ENCODE measurements at regions not wholly inside any gene's neighbourhood (a gene's known extent, or its start where the extent isn't known, plus 50 kb on each side); places are given as distances from the start of the nearest gene placed in this dataset.

DNA sequence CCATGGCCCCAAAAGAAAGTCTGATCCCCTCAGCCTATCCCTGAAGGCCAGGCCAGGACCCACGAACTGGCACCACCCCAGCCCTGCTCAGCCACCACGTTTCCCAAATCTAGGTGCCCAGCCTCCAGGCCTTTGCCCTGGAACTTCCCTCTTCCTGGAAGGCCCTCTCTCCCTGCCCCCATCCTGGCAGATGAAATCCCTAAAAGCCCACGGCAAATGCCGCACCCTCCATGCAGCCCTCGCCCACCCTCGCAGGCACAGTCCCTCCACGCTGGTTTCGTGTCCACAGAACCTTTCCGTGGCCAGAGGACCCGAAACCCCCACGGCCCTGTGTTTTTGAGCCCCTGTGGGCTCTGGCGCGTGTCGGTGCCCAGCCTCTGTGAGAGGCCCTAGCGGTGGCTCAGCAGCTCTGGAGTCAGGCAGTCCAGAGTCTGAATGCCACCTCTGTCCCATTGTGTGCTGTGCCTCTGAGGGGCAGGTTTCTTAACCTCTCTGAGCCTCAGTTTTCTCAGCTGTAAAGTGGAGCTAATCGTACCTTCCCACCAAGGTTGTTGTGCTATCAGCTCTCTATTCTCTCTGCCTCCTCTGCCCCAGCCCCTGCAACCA lies 138.5 kb upstream of the IQSEC1 start:
- Mint-ChIP-seq H3K27ac (ENCODE audit: unreplicated experiment) (no peak overlapping the region), H3K4me1 (ENCODE audit: unreplicated experiment) (no peaks in the 10 kb centered on the region), H3K36me3 (ENCODE audit: unreplicated experiment) (no peaks in the 10 kb centered on the region), H3K4me3 (ENCODE audit: unreplicated experiment) (no peak overlapping the region), H3K27me3 (ENCODE audit: unreplicated experiment) (peaks cover 10% of the 10 kb centered on the region), H3K9me3 (ENCODE audit: unreplicated experiment) (no peaks in the 10 kb centered on the region)
- DNase-seq (ENCODE audit: extremely low spot score, unreplicated experiment): no peak
- TF ChIP-seq, protein P1, sequence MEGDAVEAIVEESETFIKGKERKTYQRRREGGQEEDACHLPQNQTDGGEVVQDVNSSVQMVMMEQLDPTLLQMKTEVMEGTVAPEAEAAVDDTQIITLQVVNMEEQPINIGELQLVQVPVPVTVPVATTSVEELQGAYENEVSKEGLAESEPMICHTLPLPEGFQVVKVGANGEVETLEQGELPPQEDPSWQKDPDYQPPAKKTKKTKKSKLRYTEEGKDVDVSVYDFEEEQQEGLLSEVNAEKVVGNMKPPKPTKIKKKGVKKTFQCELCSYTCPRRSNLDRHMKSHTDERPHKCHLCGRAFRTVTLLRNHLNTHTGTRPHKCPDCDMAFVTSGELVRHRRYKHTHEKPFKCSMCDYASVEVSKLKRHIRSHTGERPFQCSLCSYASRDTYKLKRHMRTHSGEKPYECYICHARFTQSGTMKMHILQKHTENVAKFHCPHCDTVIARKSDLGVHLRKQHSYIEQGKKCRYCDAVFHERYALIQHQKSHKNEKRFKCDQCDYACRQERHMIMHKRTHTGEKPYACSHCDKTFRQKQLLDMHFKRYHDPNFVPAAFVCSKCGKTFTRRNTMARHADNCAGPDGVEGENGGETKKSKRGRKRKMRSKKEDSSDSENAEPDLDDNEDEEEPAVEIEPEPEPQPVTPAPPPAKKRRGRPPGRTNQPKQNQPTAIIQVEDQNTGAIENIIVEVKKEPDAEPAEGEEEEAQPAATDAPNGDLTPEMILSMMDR (IDR thresholded peaks at IDR 0.05): no peak

DNA sequence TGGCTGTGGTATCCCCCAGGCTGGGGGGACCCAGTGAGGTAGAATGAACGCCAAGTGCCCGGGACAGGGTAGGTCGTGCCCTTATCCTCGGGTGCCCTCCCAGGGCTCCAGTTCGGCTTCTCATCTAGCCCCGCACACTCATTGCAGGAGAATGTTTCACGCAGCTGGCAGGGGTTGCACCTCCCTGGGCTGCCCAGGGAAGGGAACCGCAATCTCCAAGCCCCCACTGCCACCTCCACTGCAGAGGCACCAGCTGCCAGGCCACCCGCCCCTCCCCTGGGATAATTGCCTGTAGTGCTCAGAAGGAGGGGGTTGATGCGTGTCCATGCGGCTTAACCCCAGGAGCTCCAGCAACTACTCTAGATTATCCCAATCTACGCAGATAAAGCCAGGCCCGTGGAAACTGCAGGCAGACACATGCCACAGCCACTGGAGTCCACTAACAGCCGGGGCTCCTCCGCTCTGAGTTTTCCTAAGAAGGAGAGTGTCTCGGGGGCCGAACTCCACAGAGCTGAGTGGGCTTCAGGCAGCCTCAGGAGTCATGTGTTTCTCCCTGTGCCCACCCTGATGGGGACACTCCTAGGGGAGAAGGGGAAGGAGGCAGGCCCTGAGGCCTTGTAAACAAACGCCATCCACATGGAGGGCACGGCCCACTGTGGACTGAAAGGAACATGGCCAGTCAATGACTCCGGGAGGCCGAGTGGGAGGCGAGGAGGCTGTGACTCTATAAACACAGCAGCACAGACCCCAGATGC lies 137.2 kb upstream of the IQSEC1 start:
- DNase-seq (ENCODE audit: extremely low spot score, unreplicated experiment): no peak
- Mint-ChIP-seq H3K4me3 (ENCODE audit: unreplicated experiment) (no peak overlapping the region), H3K27me3 (ENCODE audit: unreplicated experiment) (peaks cover 14% of the 10 kb centered on the region), H3K36me3 (ENCODE audit: unreplicated experiment) (no peaks in the 10 kb centered on the region), H3K4me1 (ENCODE audit: unreplicated experiment) (no peaks in the 10 kb centered on the region), H3K27ac (ENCODE audit: unreplicated experiment) (no peak overlapping the region), H3K9me3 (ENCODE audit: unreplicated experiment) (no peaks in the 10 kb centered on the region)
- TF ChIP-seq, protein P1 (IDR thresholded peaks at IDR 0.05): no peak

DNA sequence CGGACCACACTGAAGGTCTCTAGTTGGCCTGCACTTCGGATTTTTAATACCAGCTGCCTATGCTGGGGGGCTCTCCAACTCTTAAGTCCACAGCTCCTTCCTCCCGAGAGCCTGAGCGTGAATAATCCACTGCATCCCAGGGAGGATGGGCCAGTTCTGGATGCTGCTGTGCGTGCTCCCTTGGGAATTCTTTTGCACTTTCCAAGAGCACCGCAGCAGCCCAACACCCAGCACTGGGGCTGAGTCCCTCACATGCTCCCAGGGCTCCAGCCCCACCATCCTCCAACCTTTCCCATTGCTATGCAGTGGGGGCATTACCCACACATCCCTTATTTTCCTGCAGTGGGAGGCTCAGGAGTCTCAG lies 136.4 kb upstream of the IQSEC1 start:
- DNase-seq (ENCODE audit: extremely low spot score, unreplicated experiment): no peak
- H3K4me3 Mint-ChIP-seq (ENCODE audit: unreplicated experiment): no peak overlapping the region
- H3K9me3 Mint-ChIP-seq (ENCODE audit: unreplicated experiment): no peaks in the 10 kb centered on the region
- no peak overlapping the region for H3K27ac Mint-ChIP-seq (ENCODE audit: unreplicated experiment)
- H3K36me3 Mint-ChIP-seq (ENCODE audit: unreplicated experiment): no peaks in the 10 kb centered on the region
- H3K4me1 Mint-ChIP-seq (ENCODE audit: unreplicated experiment): no peaks in the 10 kb centered on the region
- H3K27me3 Mint-ChIP-seq (ENCODE audit: unreplicated experiment): peaks cover 14% of the 10 kb centered on the region
- TF ChIP-seq, protein P1 (IDR thresholded peaks at IDR 0.05): no peak

DNA sequence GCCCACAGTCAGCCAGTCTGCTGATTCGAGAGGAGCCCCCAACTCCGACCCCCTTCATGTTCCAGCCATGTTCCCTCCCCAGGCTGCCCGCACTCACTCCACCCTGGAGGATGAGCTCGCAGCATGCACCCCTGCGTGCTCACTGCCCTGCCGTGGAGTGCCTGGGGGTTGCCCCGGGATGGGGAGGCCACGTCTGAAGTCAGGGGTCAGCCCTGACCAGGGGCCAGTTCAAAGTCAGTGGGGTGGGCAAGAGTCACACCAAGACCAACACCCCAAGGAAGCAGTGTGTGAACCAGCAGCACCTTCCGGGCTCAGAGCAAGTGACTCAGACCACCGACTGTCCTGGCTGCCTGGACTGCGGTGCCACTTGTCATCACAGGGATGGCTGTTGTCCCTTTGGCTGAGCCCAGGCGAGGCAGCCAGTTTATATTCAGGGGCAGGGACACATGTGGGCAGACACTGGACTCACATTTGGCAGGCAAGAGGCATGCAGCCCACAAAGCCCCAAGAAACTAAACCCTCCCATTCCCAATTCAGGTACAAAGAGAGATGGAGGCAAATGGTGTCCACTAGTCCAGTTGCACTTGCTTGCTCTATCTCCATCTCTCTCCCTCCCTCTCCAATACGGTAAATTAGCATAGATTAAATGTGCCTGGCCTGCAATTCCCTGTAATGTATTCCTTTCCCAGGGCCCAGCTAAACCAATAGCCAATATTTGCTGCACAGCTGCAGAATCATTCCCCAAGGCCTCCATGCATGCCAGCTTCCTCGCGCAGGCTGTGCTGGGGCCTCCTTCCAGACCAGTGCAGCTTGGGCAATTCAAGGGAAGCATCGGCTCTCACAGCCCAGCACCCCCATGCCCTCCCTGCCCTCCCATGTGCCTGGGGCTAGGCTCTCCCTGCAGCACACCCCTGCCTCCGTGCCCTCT lies 135.7 kb upstream of the IQSEC1 start:
- no peak for DNase-seq (ENCODE audit: extremely low spot score, unreplicated experiment)
- TF ChIP-seq, protein P1 (IDR thresholded peaks at IDR 0.05): no peak
- Mint-ChIP-seq H3K27ac (ENCODE audit: unreplicated experiment) (no peak overlapping the region), H3K36me3 (ENCODE audit: unreplicated experiment) (no peaks in the 10 kb centered on the region), H3K4me3 (ENCODE audit: unreplicated experiment) (no peak overlapping the region), H3K27me3 (ENCODE audit: unreplicated experiment) (peaks cover 14% of the 10 kb centered on the region), H3K4me1 (ENCODE audit: unreplicated experiment) (no peaks in the 10 kb centered on the region), H3K9me3 (ENCODE audit: unreplicated experiment) (no peaks in the 10 kb centered on the region)
